Renal cortex interstitium (tissue), 11 donors: ENCODE measurements at regions not wholly inside any gene's neighbourhood (a gene's known extent, or its start where the extent isn't known, plus 50 kb on each side); places are given as distances from the start of the nearest gene placed in this dataset.
"Not testable (repeated sequence)": the region's sequence is repeated elsewhere in the genome, so short reads cannot be mapped to it uniquely, and the experiment has no call there.

Experiments used
- DNase-seq, 11 donors: peaks; one replicate each; pipeline ENCODE4 v3.0.0-alpha.2; 2013; ENCODE audit warnings: low read depth in 9 of 11, low spot score in 4 of 11; ENCODE audit errors: extremely low read depth in 1 of 11

DNA sequence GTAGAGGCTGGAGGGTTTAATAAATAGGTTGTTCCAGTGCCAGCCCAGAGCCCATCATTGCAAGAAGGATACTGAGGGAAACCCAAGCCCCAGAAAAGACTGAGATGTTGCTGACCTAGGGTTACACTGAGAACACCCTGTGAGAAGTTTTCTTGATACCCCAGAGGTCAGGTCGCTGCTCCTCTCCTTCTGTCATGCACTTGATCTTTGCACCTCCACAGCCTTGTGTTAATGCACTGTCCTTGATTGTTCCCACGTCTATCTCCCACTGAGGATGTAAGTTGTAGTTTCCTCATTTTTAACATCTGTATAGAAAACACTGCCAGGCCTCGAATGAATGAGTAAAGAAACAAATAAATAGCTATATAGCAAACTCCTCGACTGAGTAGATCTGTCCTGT is 195.3 kb upstream of the AHR start:
- no peak for DNase-seq

- DNase-seq: no peak
These were observed 194.5 kb upstream of the AHR start for GRCh38 chr7:17103984-17104383.

- DNase-seq: no peak
These were observed 194.0 kb upstream of the AHR start for GRCh38 chr7:17104419-17104818.

GRCh38 chr7:17105701-17106100 is 192.8 kb upstream of the AHR start:
- DNase-seq: no peak

GRCh38 chr7:17108049-17108584 is 190.3 kb upstream of the AHR start:
- no peak for DNase-seq

- no peak for DNase-seq
These were observed 189.4 kb upstream of the AHR start for GRCh38 chr7:17109020-17109419.

DNA sequence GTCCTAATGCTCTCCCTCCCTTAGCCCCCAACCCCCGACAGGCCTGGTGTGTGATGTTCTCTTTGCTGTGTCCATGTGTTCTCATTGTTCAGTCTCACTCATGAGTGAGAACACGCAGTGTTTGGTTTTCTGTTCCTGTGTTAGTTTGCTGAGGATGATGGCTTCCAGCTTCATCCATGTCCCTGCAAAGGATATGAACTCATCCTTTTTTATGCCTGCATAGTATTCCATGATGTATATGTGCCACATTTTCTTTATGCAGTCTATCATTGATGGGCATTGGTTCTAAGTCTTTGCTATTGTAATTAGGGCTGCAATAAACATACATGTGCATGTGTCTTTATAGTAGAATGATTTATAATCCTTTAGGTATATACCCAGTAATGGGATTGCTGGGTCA is 184.7 kb upstream of the AHR start:
- DNase-seq: not testable (repeated sequence)

DNA sequence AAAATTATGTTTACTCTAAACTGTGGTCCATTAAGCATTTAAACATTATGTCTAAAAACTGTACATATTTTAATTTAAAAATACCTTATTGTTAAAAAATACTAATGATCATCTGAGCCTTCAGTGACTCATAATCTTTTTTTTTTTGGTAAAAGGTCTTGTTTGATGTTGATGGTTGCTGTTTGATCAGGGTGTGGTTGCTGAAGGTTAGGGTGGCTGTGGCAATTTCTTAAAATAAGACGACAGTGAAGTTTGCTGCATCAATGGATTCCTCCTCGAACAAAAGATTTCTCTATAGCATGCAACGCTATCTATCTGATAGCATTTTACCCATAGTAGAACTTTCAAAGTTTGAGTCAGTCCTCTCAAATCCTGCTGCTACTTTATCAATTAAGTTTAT is 180.0 kb upstream of the AHR start:
- no peak for DNase-seq

DNA sequence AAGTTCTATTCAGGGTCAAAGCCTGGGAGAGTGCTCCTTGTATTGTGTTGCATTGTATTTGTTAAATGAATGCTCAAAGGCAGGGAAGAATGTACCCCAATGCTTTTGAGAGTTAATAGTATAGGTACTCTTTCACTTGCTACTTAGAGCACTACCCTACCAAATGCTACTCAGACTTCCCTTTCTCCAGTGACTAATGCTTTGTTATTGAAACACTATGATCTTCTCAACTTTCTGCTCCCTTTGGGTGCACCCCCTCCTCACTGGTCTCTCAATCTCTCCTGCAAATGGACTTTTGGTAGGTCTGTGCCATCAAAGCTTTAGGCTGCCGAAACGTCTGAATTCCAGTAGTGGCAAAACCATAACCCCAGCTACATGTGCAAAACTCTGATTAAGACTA is 177.7 kb upstream of the AHR start:
- no peak for DNase-seq

DNA sequence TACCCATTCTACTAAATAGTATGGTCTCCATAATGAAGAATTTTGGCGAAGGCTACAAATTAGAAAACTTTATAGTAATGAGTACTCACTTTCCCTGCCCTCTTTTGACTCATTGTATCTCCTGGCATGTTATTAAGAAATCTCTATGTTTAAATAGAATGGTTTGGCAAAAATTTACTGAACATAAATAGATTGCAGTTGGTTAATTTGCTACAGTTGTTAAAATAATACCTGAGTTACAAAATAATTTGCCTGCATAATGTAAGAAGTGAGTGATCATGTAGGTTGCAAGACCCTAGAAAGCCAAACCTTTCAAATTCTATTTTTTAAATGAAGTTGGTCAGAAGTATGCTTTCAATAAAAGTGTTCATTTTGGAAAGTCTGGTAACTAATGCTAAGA is 176.8 kb upstream of the AHR start:
- no peak for DNase-seq

GRCh38 chr7:17123020-17123419 is 175.4 kb upstream of the AHR start:
- no peak for DNase-seq

GRCh38 chr7:17126413-17127268 is 171.8 kb upstream of the AHR start:
- no peak for DNase-seq

- no peak for DNase-seq
These were observed 169.2 kb upstream of the AHR start for GRCh38 chr7:17129218-17129617.

- DNase-seq: peak in 7 of 11 donors; percentile 33 to 78 (median 65)
These were observed 168.0 kb upstream of the AHR start for GRCh38 chr7:17130281-17131059.

DNA sequence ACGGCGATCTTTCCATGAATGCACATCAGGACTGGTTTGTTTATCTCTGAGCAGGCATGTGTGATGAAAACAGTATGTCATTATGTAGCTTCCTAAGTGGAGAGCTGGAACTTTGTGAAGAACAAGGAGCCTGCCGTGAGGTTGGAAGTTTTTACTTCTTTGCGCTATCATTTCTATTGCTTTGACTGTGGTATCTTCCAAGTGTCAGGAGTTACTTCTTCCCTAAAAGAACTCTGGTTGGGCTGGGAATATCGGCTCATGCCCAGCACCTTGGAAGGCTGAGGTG is 167.4 kb upstream of the AHR start:
- DNase-seq: peak in 3 of 11 donors; percentile 29 to 38 (median 31)

GRCh38 chr7:17131983-17132655 is 166.3 kb upstream of the AHR start:
- DNase-seq: peak in 4 of 11 donors; percentile 30 to 65 (median 40)

DNA sequence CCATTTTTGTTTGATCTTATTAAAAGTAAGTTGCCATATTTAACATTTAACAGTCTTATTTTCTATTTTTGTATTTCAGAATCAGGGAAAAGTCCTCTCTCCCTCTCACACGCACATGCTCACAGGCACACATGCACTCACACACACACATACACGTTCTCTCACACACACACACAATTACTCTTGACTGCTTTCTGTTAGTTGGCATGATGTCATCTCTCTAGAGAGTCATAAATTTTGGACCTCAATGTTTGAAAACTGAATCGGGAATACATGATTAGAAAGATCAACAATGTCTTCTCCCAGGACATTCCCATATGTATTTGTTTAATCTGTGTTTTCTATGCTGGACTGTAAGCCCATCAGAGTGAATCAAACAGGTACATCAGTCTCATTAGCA is 165.7 kb upstream of the AHR start:
- no peak for DNase-seq

DNA sequence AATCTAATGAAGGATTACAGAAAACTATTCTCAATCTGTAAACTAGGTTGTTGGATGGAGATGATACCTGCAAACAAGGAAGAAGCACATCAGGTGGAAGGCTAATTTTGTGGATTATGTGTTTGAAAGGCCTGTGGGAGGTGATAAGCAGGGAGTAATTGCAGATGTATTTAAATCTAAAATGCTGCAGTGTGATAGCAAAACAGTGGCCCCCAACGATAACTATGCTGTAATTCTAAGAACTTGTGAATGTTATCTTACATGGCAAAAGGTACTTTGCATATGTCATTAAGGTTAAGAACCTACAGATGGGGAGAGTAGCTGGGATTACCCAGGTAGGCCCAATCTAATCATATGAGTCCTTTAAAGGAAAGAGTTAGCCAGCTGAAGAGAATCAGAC is 164.5 kb upstream of the AHR start:
- no peak for DNase-seq

- no peak for DNase-seq
These were observed 163.7 kb upstream of the AHR start for GRCh38 chr7:17134786-17135185.

DNA sequence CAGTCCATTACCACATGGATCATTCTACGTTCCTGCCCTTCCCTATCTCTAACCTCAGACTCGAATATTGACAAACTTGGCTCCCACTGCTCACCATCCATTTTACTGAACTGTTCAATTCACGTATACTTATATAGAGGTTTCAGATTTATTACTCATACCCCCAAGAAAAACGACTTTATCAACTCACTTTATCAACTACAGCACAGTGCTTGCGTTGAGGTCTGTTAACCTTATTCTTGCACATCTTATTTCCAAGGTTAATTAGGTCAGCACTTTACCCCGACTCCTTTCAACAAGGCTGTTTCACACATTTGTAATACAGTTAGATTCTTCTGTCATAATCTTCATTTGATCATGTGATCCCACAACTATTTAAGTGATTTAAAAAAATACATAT is 162.3 kb upstream of the AHR start:
- no peak for DNase-seq
